ENCODE measurements at regions not wholly inside any gene's neighbourhood (a gene's known extent, or its start where the extent isn't known, plus 50 kb on each side); places are given as distances from the start of the nearest gene placed in this dataset.

- Histone ChIP-seq H3K27me3 (ENCODE audit: insufficient read depth, low read length) (no peaks in the 10 kb centered on the region), H4K20me1 (ENCODE audit: insufficient read depth, low read length) (no peaks in the 10 kb centered on the region), H2AFZ (ENCODE audit: low read length) (no peak overlapping the region), H3K36me3 (ENCODE audit: insufficient read depth, low read length) (no peaks in the 10 kb centered on the region), H3K4me3 (ENCODE audit: insufficient read depth, low read length) (no peak overlapping the region), H3K4me2 (ENCODE audit: insufficient read depth, low read length) (no peak overlapping the region), H3K9me3 (ENCODE audit: low read depth, low read length) (no peaks in the 10 kb centered on the region), H3K4me1 (ENCODE audit: insufficient read depth, low read length) (peaks cover 28% of the 10 kb centered on the region), H3K79me2 (ENCODE audit: insufficient read depth, low read length) (no peaks in the 10 kb centered on the region), H3K27ac (ENCODE audit: low read depth, low read length) (no peak overlapping the region)
- DNase-seq (ENCODE audit: insufficient read length, low spot score, missing footprints) = no peak
- TF ChIP-seq CTCF (IDR thresholded peaks at IDR 0.05; ENCODE audit: extremely low read depth, low read depth, low read length) = no peak
Observed at GRCh38 chr3:177354466-177354865, 157.2 kb upstream of the TBL1XR1 start.

- Histone ChIP-seq H3K4me3 (ENCODE audit: insufficient read depth, low read length) (no peak overlapping the region), H4K20me1 (ENCODE audit: insufficient read depth, low read length) (no peaks in the 10 kb centered on the region), H3K79me2 (ENCODE audit: insufficient read depth, low read length) (no peaks in the 10 kb centered on the region), H3K27ac (ENCODE audit: low read depth, low read length) (no peak overlapping the region), H3K36me3 (ENCODE audit: insufficient read depth, low read length) (no peaks in the 10 kb centered on the region), H3K4me2 (ENCODE audit: insufficient read depth, low read length) (no peak overlapping the region), H2AFZ (ENCODE audit: low read length) (no peak overlapping the region), H3K4me1 (ENCODE audit: insufficient read depth, low read length) (peaks cover 42% of the 10 kb centered on the region), H3K27me3 (ENCODE audit: insufficient read depth, low read length) (no peaks in the 10 kb centered on the region), H3K9me3 (ENCODE audit: low read depth, low read length) (no peaks in the 10 kb centered on the region)
- DNase-seq (ENCODE audit: insufficient read length, low spot score, missing footprints) = no peak
- TF ChIP-seq CTCF (IDR thresholded peaks at IDR 0.05; ENCODE audit: extremely low read depth, low read depth, low read length) = no peak
Observed at GRCh38 chr3:177356113-177356512, 158.8 kb upstream of the TBL1XR1 start.

GRCh38 chr3:177356952-177357351, 159.7 kb upstream of the TBL1XR1 start:
- no peak for TF ChIP-seq CTCF (IDR thresholded peaks at IDR 0.05; ENCODE audit: extremely low read depth, low read depth, low read length)
- H2AFZ ChIP-seq (ENCODE audit: low read length) = peak overlapping the region; percentile 2
- H3K27me3 ChIP-seq (ENCODE audit: insufficient read depth, low read length) = no peaks in the 10 kb centered on the region
- no peaks in the 10 kb centered on the region for H4K20me1 ChIP-seq (ENCODE audit: insufficient read depth, low read length)
- peak overlapping the region; percentile 50 for H3K4me3 ChIP-seq (ENCODE audit: insufficient read depth, low read length)
- no peaks in the 10 kb centered on the region for H3K36me3 ChIP-seq (ENCODE audit: insufficient read depth, low read length)
- peak overlapping the region; percentile 79 for H3K4me2 ChIP-seq (ENCODE audit: insufficient read depth, low read length)
- H3K4me1 ChIP-seq (ENCODE audit: insufficient read depth, low read length) = peaks cover 42% of the 10 kb centered on the region
- H3K79me2 ChIP-seq (ENCODE audit: insufficient read depth, low read length) = no peaks in the 10 kb centered on the region
- no peak for DNase-seq (ENCODE audit: insufficient read length, low spot score, missing footprints)
- peak overlapping the region; percentile 94 for H3K27ac ChIP-seq (ENCODE audit: low read depth, low read length)
- no peaks in the 10 kb centered on the region for H3K9me3 ChIP-seq (ENCODE audit: low read depth, low read length)

- no peaks in the 10 kb centered on the region for H3K79me2 ChIP-seq (ENCODE audit: insufficient read depth, low read length)
- peak; percentile 8 for TF ChIP-seq CTCF (IDR thresholded peaks at IDR 0.05; ENCODE audit: extremely low read depth, low read depth, low read length)
- H2AFZ ChIP-seq (ENCODE audit: low read length) = peak overlapping the region; percentile 84
- peak overlapping the region; percentile 79 for H3K4me2 ChIP-seq (ENCODE audit: insufficient read depth, low read length)
- H3K4me3 ChIP-seq (ENCODE audit: insufficient read depth, low read length) = peak overlapping the region; percentile 50
- peak; percentile 90 for DNase-seq (ENCODE audit: insufficient read length, low spot score, missing footprints)
- H3K27ac ChIP-seq (ENCODE audit: low read depth, low read length) = peak overlapping the region; percentile 94
- H3K4me1 ChIP-seq (ENCODE audit: insufficient read depth, low read length) = peaks cover 42% of the 10 kb centered on the region
- H4K20me1 ChIP-seq (ENCODE audit: insufficient read depth, low read length) = no peaks in the 10 kb centered on the region
- no peaks in the 10 kb centered on the region for H3K27me3 ChIP-seq (ENCODE audit: insufficient read depth, low read length)
- H3K9me3 ChIP-seq (ENCODE audit: low read depth, low read length) = no peaks in the 10 kb centered on the region
- no peaks in the 10 kb centered on the region for H3K36me3 ChIP-seq (ENCODE audit: insufficient read depth, low read length)
Observed at GRCh38 chr3:177357352-177358090, 160.2 kb upstream of the TBL1XR1 start.

All from osteoblast (primary cell).